Inferior parietal cortex (tissue), 1 donor: ENCODE measurements at regions not wholly inside any gene's neighbourhood (a gene's known extent, or its start where the extent isn't known, plus 50 kb on each side); places are given as distances from the start of the nearest gene placed in this dataset.
"Not testable (repeated sequence)": the region's sequence is repeated elsewhere in the genome, so short reads cannot be mapped to it uniquely, and the experiment has no call there.

Experiments
- DNase-seq: peaks from one replicate; pipeline ENCODE4 v3.0.0-alpha.2; 2016; ENCODE audit errors: extremely low spot score

- DNase-seq, result not testable (repeated sequence)
Observed at GRCh38 chr1:59206616-59207015, 90.3 kb upstream of the FGGY start.

GRCh38 chr1:59210430-59210829 is 86.5 kb upstream of the FGGY start:
- not testable (repeated sequence) for DNase-seq

GRCh38 chr1:59212706-59213105 is 84.2 kb upstream of the FGGY start:
- no peak for DNase-seq

GRCh38 chr1:59214248-59215208 is 82.4 kb upstream of the FGGY start:
- DNase-seq, result no peak

GRCh38 chr1:59215766-59216291 is 81.1 kb upstream of the FGGY start:
- DNase-seq, result no peak

- DNase-seq, result not testable (repeated sequence)
Observed at GRCh38 chr1:59217439-59217838, 79.5 kb upstream of the FGGY start.

GRCh38 chr1:59218521-59219236 is 78.2 kb upstream of the FGGY start:
- no peak for DNase-seq

- no peak for DNase-seq
Observed at GRCh38 chr1:59219916-59220315, 77.0 kb upstream of the FGGY start.

- no peak for DNase-seq
Observed at GRCh38 chr1:59220356-59220755, 76.5 kb upstream of the FGGY start.

- no peak for DNase-seq
Observed at GRCh38 chr1:59223198-59223597, 73.7 kb upstream of the FGGY start.

- no peak for DNase-seq
Observed at GRCh38 chr1:59223989-59224634, 72.8 kb upstream of the FGGY start.

GRCh38 chr1:59225594-59226316 is 71.1 kb upstream of the FGGY start:
- no peak for DNase-seq

- DNase-seq, result no peak
Observed at GRCh38 chr1:59229138-59229537, 67.8 kb upstream of the FGGY start.

GRCh38 chr1:59230622-59231021 is 66.3 kb upstream of the FGGY start:
- DNase-seq, result no peak

- no peak for DNase-seq
Observed at GRCh38 chr1:59232216-59232615, 64.7 kb upstream of the FGGY start.

GRCh38 chr1:59233444-59233843 is 63.5 kb upstream of the FGGY start:
- DNase-seq, result no peak

GRCh38 chr1:59236721-59237545 is 60.0 kb upstream of the FGGY start:
- no peak for DNase-seq

GRCh38 chr1:59237900-59238299 is 59.0 kb upstream of the FGGY start:
- no peak for DNase-seq

- no peak for DNase-seq
Observed at GRCh38 chr1:59238333-59238934, 58.5 kb upstream of the FGGY start.

GRCh38 chr1:59238993-59239392 is 57.9 kb upstream of the FGGY start:
- DNase-seq, result no peak
